Spleen (tissue), 7 donors: ENCODE measurements at regions not wholly inside any gene's neighbourhood (a gene's known extent, or its start where the extent isn't known, plus 50 kb on each side); places are given as distances from the start of the nearest gene placed in this dataset.

Experiments used
- POLR2AphosphoS5 ChIP-seq, 3 donors: sonication (generic); formaldehyde crosslinking; IDR thresholded peaks; one replicate each; pipeline ENCODE4 v1.5.1; 2017; ENCODE audit warnings: antibody characterized with exemption in 3 of 3
- TF ChIP-seq, protein P1 (sequence below), 11 experiments: fragments of 200-600 bp in 7 of 11; fragments of 450-650 bp in 4 of 11; sonication (generic) in 4 of 11; IDR thresholded peaks in 8 of 11; conservative IDR thresholded peaks in 3 of 11; 1 replicate in 7 of 11; 2 replicates in 4 of 11; pipeline versions ENCODE4 v1.4.0 to v1.8.0; 2016 to 2021; ENCODE audit warnings: antibody characterized with exemption in 11 of 11, inconsistent platforms in 4 of 11, mild to moderate bottlenecking in 1 of 11
- donor health status: DM: no; HTN: no; CAD: no; lungs with moderate emphysema.
- donor health status: DM: no; HTN: no; CAD: no.
- donor health status: DM: no; HTN: no; CAD: no.

DNA sequence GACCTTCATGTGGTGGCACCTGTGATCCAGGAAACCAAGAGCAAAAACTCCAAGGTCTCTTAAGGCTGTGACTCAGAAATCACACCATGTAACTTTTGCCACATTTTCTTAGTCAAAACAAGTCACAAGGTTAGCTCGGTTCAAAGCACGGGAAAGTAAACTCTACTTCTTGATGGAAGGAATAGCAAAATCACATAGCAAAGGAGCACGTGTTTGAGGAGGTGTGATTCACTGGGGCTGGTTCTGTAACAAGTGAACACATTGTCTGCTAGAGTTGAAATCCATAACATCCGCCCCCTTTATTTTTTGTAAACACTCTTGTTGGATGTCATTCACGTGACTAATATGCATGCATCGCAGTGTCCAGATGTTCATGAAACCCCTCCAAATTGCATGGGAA is 415.0 kb upstream of the MAF start:
- TF ChIP-seq, protein P1, sequence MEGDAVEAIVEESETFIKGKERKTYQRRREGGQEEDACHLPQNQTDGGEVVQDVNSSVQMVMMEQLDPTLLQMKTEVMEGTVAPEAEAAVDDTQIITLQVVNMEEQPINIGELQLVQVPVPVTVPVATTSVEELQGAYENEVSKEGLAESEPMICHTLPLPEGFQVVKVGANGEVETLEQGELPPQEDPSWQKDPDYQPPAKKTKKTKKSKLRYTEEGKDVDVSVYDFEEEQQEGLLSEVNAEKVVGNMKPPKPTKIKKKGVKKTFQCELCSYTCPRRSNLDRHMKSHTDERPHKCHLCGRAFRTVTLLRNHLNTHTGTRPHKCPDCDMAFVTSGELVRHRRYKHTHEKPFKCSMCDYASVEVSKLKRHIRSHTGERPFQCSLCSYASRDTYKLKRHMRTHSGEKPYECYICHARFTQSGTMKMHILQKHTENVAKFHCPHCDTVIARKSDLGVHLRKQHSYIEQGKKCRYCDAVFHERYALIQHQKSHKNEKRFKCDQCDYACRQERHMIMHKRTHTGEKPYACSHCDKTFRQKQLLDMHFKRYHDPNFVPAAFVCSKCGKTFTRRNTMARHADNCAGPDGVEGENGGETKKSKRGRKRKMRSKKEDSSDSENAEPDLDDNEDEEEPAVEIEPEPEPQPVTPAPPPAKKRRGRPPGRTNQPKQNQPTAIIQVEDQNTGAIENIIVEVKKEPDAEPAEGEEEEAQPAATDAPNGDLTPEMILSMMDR (IDR thresholded peaks at IDR 0.05 in 8 of 11, conservative IDR thresholded peaks at IDR 0.05 in 3 of 11) = no peak
- TF ChIP-seq POLR2AphosphoS5 (IDR thresholded peaks at IDR 0.05) = no peak
